Stimulated activated CD4-positive, alpha-beta T cell treated with anti-CD3 and anti-CD28 coated beads, Interleukin-1b, Interleukin-23, amount 100 ng/mL, for 1 hour (primary cell): ENCODE measurements at regions not wholly inside any gene's neighbourhood (a gene's known extent, or its start where the extent isn't known, plus 50 kb on each side); places are given as distances from the start of the nearest gene placed in this dataset.

Experiments
- DNase-seq, 2 donors: peaks; one replicate each; pipeline ENCODE4 v3.0.0-alpha.2; 2020; ENCODE audit warnings: low read depth in 2 of 2

DNA sequence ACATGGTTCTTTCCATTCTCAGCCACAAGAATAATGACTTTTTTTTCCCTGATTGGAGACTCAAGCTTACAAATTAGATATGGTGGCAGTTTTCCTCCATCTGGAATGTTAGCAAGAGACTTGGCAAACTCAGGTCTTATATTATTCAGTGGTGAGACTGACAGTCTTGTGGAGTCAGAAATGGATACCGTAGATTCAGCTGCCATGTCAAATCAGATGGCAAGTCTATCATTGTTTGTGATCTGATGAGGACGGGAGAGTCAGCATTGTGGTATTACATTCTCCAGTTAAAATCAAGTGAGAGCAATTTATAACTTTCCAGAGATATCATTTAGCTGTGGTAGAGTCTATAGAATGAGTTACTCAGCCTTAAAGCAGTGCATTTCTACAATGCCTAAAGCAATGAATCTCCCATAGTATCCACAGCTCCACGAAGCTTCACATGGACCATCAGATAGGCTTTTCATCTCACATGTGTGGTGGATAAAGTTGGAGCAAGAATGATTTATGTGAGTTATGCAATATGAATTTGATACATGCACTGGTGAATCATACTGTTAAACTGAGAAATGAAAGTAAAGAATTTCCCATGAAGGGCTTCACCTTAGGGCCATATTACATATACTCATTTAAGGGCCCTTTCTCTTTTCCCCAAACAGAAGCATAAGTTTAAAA is 430.6 kb downstream of the ZNF608 start:
- DNase-seq = no peak

GRCh38 chr5:124310453-124310852 is 436.0 kb downstream of the ZNF608 start:
- no peak for DNase-seq

DNA sequence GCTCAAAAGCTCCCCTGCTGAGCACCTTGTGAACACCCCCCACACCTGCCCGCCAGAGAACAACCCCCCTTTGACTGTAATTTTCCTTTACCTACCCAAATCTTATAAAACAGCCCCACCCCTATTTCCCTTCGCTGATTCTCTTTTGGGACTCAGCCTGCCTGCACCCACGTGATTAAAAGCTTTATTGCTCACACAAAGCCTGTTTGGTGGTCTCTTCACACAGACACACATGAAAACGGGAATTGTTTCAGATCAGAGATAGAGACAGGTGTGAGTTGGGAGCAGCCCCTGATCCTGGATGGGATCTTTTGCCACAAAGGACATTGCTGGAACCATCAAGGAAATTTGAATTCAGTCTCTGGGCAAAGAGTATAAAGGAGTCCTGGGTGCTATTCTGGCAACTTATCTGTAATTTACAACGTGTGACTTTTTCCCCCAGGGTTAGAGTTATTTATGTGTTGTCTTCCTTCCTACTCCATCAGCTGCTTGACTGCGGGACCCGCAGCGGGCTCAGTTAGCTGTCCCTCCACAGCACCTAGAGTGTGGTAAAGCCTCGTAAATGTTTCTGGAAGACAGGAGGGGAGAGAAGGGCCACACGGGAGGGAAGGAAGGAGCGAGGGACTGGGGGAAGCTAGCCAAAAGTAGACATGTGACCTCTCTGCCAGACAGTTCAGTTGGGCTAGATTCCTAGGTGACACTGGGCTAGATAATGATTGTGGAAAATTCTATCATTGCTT is 437.0 kb downstream of the ZNF608 start:
- no peak for DNase-seq

- no peak for DNase-seq
These were observed 443.1 kb downstream of the ZNF608 start for GRCh38 chr5:124303366-124303765.

DNA sequence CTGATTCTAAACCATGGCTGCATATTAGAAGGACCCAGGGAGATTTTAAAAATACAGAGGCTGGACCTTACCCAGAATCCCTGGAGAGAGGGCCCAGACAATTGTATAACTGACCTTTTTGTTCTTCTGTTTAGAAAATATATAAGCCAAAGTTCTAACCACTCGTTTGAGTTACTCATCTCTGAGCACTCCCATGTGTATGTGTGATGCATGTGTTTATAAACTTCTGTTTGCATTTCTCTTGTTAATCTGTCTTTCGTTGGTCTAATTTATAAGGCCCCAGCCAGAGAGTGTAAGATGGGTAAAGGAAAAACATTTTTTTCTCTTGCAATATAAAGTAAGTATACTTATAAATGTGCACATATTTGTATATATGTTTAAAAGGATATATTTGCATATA is 443.9 kb downstream of the ZNF608 start:
- no peak for DNase-seq

DNA sequence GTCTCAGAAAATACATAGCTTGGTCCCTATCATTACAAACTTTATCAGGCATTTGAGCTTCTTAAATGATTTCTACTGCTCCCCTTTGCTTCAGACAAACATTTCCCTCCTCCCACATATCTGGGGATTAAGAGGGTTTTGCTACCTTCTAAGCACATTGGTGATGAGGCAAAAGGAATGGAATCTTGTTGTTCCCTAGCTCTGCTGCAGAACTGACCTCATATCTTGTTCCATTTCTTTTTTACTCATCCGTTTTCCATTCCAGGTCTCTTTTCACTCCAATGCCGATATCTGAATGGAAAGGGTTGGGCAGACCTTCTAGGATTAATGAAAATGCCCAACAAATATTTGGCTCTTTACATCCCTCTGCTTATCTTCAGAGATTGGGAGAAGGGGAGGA is 444.6 kb downstream of the ZNF608 start:
- DNase-seq = no peak

DNA sequence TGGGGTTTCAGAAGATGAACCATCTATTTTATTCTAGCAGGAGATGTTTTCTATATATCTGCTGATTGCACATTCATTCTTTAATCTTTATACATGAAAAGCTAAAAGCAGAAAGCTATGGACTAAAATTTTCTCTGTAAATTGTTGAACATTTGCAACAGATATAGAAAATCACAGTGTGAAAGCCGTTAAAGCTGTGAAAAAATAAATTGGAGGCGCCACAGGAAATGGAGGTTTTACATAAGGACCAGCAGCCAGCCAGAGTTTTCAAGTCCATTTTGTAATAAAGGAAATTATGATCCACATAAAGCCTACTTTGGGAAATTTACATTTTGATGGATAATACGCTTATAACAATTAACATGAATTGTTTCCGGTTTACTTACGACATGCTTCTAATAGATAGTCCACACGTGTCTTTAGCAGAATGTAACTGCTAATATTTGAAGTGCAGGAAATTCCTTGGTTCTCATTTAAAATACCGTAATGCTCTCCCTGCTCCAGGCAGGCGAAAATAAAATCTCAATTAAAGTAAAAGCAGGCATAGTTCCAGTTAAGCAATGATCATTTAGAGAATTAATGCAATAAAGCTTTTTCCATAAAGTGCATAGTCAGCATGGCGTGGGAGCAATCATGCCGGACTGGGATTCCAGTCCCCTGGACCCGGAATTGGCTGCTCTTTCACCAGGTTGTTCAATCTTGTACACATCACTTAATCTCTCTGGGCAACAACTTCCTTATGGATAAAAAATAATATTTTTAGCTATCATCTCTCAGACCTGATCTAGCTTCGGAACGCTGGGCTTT is 445.4 kb downstream of the ZNF608 start:
- DNase-seq = no peak

DNA sequence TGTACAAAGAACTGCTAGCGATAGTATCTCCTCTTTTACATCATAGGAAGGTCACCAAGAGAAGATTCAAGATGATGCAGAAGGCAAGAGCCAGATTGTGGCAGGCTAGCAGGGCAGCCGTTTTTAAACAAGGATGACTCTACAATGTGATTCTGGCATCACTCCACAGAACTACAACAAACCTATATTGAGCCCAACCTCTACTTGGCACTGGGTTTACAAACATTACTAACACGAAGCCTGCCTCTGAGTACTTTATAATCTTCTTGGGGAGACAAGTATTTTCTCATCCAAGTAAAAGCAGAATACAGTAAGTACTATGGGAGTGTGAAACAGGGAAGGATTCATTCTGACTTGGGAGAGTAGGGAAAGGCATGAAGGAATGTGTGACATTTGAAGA is 448.6 kb downstream of the ZNF608 start:
- no peak for DNase-seq

DNA sequence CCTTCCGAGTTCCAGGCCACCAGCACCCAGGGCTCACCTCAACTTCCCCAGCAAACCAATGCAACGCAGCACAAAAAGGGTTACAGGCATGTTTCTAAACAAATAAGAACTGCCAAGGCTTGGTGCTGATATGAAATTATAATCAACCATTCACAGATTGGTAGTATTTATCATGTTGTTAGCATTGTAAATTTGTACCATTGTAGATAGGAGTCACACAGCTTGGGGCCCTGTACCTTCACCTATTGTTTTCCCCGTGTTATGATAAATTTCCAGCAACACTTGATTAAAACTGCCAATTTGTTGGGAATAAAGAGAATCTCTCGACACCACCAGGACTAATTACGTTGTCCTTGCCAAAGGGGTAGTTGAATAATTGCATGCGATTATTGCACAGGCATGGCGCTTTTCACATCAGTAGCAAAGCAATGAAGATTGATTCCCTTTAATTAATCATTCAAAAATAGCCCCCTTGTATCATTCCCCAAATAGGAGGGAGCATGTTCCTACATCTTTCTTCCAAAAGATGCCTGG is 454.1 kb downstream of the ZNF608 start:
- DNase-seq = no peak

DNA sequence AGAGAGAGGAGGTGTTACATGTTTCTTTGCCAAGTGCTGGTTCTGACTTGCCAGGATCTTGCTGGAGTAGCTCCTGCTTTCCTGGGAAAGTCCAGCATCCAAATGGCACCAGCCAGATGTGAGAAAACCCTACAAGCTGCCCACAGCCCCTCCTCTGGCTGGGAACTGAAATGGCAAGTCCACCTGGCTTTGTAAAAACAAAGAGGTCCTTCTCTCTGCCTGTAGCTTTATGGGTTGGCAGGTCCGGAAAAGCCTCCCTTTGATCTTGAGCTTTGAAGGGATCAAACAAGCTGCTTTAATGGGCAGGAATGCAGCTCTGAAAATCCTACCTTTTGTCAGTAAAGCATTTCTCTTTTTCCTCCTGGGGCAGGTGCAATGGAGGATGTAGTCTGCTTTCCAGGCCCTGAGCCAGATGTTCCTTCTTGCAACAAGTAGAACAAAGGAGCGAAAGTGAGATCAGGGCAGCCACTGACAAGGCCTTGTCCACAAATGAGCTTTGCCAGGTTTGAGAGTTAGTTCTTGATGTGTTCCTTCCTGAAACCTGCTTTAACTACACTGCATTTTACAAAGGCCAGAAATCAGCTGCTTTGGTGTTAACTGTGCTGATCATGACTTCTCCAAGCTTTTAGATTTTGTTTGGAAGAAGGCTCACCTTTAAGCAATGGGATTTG is 456.7 kb downstream of the ZNF608 start:
- no peak for DNase-seq

GRCh38 chr5:124289130-124289529 is 457.3 kb downstream of the ZNF608 start:
- no peak for DNase-seq

DNA sequence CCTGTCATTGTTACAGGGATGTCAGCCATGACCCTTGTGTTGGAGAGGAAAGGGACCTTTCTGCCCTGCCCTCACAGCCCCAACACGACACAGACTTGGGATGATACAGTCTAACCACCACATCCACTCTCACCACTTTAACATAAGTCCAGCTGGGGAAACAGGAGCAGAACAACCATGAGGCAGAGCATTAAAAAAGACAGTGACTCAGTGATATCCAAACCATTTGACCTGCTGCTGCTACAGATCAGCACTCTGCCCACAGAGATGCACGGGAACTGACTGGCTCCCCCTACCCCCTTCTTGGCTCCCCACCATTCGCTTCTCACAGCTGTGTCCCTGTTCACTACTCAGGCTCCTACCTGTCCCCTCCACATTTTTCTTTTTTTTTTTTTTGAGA is 458.6 kb downstream of the ZNF608 start:
- DNase-seq = no peak

DNA sequence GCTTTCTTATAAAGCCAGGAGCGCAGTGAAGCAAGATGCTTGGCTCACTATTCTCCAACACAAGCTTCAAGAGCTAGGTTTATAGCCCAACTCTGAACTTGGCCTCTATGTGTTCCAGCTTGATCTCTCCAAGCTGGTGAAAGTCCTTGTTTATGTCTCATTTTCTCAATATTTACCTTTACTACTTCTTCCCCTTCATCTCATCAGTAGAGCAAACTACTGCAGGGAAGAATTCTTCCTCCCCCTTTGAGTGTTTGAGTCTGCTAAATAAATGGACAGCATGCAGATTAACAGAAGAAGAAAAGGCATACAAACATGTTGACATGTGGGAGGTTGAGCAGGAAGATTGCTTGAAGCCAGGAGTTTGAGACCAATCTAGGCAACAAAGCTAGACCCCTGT is 460.7 kb downstream of the ZNF608 start:
- no peak for DNase-seq

DNA sequence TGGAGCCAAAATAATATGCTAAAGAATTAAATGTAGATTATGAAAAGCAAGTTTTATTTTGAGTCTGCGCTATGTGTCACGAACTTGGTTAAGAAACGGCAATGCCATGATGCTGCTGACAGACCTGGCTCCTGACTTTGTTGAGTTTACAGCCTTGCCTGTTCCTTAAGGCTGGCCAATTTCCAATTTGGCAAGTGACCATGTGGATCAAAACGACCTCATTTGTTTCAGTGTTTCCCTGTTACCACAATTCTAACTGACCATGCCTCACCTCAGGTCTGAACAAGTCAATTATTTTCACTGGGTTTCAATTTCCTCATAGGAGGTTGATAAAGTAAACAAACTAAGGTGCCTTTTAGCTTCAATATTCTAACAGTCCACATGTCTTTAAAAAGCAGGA is 461.4 kb downstream of the ZNF608 start:
- no peak for DNase-seq

- DNase-seq = no peak
These were observed 463.4 kb downstream of the ZNF608 start for GRCh38 chr5:124283031-124283430.

GRCh38 chr5:124280079-124280478 is 466.4 kb downstream of the ZNF608 start:
- DNase-seq = no peak

DNA sequence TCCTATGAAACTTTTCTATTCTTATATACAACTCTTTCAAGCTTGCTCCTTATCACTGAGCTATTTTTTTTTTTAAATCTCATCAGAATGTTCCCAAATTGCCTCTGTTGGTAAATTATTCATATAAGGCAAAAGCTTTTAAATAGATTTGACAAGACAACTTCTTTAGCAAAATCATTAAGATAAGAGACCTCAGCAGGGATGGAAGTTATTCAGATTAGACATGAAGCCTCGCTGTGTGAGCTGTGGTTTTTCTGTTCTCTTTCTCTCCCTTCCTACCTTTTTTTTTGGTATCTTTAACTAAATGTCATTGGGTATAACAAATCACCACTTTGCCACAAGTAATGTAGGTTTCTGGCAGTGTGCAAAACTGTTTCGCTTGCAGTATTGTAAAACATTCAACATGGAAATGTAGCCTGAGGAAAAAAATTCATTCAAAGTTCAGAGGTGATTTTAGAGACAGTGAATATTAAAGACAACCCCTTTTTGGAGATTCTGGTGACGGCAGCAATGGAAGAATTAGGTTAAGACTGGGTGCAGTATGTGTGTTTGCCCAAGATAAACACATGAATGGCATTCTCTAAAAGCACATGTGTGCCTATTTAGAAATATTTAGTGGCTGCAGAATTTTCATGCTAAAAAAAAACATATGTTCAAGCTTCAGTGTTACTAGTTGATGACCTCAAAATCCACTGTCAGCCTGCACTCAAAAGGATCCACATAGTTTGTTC is 467.1 kb downstream of the ZNF608 start:
- no peak for DNase-seq

DNA sequence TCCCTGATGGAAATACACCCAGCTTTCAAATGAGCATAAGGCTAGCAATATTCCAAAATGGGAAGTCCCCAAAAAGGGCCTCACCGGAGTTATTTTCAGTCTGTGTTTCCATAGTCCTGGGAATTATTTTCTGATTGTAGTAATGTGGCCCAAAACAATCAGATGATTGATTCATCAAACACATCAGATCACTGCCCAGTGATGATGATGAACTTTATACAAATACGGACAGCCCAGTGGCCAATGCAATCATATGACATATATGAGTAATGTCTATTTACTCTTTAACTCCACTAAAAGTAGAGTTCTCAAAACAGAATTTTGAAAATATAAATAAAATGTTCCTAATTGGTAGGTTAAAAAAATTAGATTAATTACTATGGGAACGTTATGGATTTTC is 467.8 kb downstream of the ZNF608 start:
- DNase-seq = no peak

- no peak for DNase-seq
These were observed 468.5 kb downstream of the ZNF608 start for GRCh38 chr5:124277767-124278545.

DNA sequence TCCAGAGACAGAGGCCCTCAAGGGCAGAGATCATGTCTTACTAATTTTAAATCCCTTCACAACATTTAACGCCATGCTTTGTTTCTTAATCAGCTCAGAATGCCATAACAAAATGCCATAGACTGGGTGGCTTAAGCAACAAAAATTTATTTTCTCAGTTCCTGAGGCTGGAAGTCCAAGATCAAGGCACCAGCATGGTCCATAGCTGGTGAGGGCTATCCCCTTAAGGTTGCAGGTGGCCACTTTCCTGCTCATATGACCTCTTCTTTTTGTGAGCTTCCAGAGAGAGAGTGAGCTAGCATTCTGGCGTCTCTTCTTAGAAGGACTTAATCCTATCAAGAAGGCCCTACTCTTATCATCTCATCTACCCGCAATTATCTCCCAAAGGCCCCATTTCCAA is 470.3 kb downstream of the ZNF608 start:
- no peak for DNase-seq

DNA sequence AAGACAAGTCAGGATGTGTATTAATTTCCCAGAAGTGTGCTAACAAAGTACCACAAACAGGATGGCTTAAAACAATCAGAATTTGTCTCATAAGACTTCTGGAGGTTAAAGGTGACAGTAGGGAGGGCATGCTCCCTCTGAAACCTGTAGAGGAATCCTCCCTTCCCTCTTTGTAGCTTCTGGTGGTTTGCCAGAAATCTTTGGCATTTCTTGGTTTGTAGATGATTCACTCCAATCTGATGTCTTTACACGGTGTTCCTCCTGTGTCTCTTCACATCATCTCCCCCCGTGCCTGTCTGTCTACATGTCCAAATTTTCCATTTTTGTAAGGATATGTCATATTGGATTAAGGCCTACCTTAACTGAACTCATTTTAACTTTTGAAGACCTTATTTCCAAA is 471.5 kb downstream of the ZNF608 start:
- no peak for DNase-seq
